SK-N-SH (cell line): ENCODE measurements at regions not wholly inside any gene's neighbourhood (a gene's known extent, or its start where the extent isn't known, plus 50 kb on each side); places are given as distances from the start of the nearest gene placed in this dataset.

ENCODE experiments used
- CTCF ChIP-seq: fragments of 200-600 bp; sonication (generic); IDR thresholded peaks from 2 replicates; pipeline ENCODE4 v1.6.1; 2017; ENCODE audit warnings: antibody characterized with exemption, mild to moderate bottlenecking, moderate library complexity
- EP300 ChIP-seq, 2 experiments: IDR thresholded peaks; 2 replicates each; pipeline versions ENCODE4 v1.4.0 to v1.6.1; 2012; ENCODE audit warnings: borderline replicate concordance in 1 of 2, low read depth in 1 of 2, low read length in 1 of 2
- FOXJ3 ChIP-seq: sonication (generic); formaldehyde crosslinking; IDR thresholded peaks from 2 replicates; pipeline ENCODE4 v1.5.1; 2020; ENCODE audit warnings: mild to moderate bottlenecking, missing genetic modification reagents
- MAX ChIP-seq: IDR thresholded peaks from 2 replicates; pipeline ENCODE4 v1.4.0; 2012; ENCODE audit warnings: low read depth
- NFIC ChIP-seq: IDR thresholded peaks from 2 replicates; pipeline ENCODE4 v1.4.0; 2012; ENCODE audit warnings: borderline replicate concordance
- POLR2AphosphoS5 ChIP-seq: IDR thresholded peaks from 2 replicates; pipeline ENCODE4 v1.6.1; 2012; ENCODE audit warnings: low read depth, low read length
- RAD21 ChIP-seq: IDR thresholded peaks from 2 replicates; pipeline ENCODE4 v1.6.1; 2012; ENCODE audit warnings: mild to moderate bottlenecking, low read length
- REST ChIP-seq: IDR thresholded peaks from 2 replicates; pipeline ENCODE4 v1.6.1; 2012; ENCODE audit warnings: mild to moderate bottlenecking, low read depth, low read length, moderate library complexity
- SMC3 ChIP-seq: IDR thresholded peaks from 2 replicates; pipeline ENCODE4 v1.6.1; 2012; ENCODE audit warnings: low read depth, low read length, improper control_type of control experiment
- TAF1 ChIP-seq: IDR thresholded peaks from 2 replicates; pipeline ENCODE4 v1.6.1; 2012; ENCODE audit warnings: low read depth, mild to moderate bottlenecking, low read length, moderate library complexity, borderline replicate concordance
- TEAD4 ChIP-seq: IDR thresholded peaks from 2 replicates; pipeline ENCODE4 v1.4.0; 2012; ENCODE audit warnings: mild to moderate bottlenecking, borderline replicate concordance; ENCODE audit not compliant: insufficient read depth
- YY1 ChIP-seq: IDR thresholded peaks from 2 replicates; pipeline ENCODE4 v1.4.0; 2012; ENCODE audit warnings: low read depth, mild to moderate bottlenecking

- TF ChIP-seq POLR2AphosphoS5: no peak
- no peak for TF ChIP-seq NFIC
- TF ChIP-seq CTCF: no peak
- TF ChIP-seq YY1: no peak
- TF ChIP-seq SMC3: no peak
- no peak for TF ChIP-seq REST
- no peak for TF ChIP-seq RAD21
- no peak for TF ChIP-seq MAX
- TF ChIP-seq FOXJ3 (CRISPR knock-in tag): no peak
- TF ChIP-seq EP300 (IDR thresholded peaks at IDR 0.05; ENCODE audit: borderline replicate concordance in 1 of 2, low read depth in 1 of 2, low read length in 1 of 2): no peak
- TF ChIP-seq TAF1: no peak
- TF ChIP-seq TEAD4: no peak
Observed at GRCh38 chr9:22198681-22199080, 189.6 kb upstream of the CDKN2B start.
